GM19372 (cell line): ENCODE measurements at regions not wholly inside any gene's neighbourhood (a gene's known extent, or its start where the extent isn't known, plus 50 kb on each side); places are given as distances from the start of the nearest gene placed in this dataset.
"Not testable (repeated sequence)": the region's sequence is repeated elsewhere in the genome, so short reads cannot be mapped to it uniquely, and the experiment has no call there.

Experiments used
- ATAC-seq: cut with Tn5 transposase; IDR thresholded peaks from one replicate; pipeline ENCODE4 v1.9.1; 2021; ENCODE audit warnings: mild to moderate bottlenecking, low read depth, moderate library complexity; ENCODE audit not compliant: unreplicated experiment

GRCh38 chr1:81738875-81739274, 61.9 kb upstream of the ADGRL2 start:
- ATAC-seq, result no peak

GRCh38 chr1:81733480-81733879, 67.3 kb upstream of the ADGRL2 start:
- ATAC-seq, result no peak

- no peak for ATAC-seq
These were observed 68.7 kb upstream of the ADGRL2 start for GRCh38 chr1:81731989-81732388.

GRCh38 chr1:81730881-81731280, 69.9 kb upstream of the ADGRL2 start:
- ATAC-seq, result no peak

- not testable (repeated sequence) for ATAC-seq
These were observed 70.4 kb upstream of the ADGRL2 start for GRCh38 chr1:81730299-81730698.

DNA sequence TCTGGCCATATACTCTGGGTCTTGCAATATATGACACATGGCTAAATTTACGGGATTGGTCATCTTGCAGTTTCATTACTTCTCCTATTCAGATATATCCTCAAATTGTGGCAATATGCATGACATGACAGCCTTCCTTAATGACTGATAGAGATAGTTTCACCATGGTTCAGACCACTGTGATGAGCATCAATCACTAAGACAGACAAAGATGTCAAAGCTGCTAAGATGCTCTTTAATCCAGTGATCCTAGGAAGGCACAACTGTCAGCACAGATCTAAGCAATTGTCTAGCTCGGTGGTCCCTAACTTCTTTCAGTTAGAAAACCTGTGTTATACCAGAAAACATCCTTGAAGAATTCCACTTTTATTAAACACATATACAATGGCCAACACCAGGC, 70.9 kb upstream of the ADGRL2 start:
- ATAC-seq, result no peak

DNA sequence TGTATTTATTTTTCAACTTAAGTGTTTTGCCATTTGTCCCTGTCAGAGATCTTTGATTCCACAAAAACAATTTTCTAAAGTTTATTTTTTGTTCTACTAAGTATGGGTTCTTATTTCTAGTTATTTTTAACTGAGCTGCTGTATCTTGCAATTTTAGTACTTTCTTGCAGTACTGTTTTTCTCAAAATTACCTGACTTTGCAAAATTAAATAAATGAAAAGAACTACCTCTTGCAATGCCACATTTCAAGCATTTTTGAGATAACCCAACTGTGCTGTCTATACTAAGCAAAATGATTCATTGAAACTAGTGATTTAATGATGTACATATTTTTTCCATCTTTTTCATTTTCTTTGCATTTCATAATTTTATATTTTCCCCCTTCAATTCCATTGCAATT, 71.5 kb upstream of the ADGRL2 start:
- ATAC-seq, result no peak

DNA sequence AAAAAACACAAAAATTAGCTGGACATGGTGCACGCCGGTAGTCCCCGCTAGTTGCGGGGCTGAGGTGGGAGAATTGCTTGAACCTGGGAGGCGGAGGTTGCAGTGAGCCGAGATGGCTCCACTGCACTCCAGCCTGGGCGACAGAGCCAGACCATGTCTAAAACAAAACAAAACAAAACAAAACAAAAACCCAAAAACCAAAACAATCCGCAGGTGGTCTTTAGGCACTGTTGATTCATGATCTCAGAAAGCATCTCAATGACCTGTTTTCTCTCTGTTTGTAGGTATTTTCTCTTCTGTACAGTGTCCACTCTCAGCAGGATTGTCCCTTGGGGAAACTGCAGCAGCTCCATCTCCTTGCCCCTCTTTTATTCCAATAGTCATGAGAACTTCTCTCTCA, 74.9 kb upstream of the ADGRL2 start:
- ATAC-seq, result no peak

DNA sequence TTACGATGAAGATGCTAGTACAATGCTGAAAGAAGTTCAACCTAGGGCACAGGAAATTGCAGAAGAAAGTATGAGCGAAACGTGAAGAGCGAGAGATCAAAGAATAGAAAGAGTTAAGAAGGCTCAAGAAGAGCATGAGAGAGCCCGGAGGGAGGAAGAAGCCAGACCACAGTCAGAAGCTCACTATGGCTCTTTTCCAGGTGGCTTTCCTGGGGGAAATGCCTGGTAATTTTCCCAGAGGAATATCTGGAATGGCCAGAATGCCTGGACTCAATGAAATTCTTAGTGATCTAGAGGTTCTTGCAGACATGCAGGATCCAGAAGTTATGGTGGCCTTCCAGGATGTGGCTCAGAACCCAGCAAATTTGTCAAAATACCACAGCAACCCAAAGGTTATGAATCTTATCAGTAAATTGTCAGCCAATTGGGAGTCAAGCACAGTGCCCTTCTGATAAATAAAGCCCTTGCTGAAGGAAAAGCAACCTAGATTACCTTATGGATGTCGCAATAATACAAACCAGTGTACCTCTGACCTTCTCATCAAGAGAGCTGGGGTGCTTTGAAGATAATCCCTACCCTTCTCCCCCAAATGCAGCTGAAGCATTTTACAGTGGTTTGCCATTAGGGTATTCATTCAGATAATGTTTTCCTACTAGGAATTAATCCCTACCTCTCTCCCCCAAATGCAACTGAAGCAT, 78.0 kb upstream of the ADGRL2 start:
- not testable (repeated sequence) for ATAC-seq

DNA sequence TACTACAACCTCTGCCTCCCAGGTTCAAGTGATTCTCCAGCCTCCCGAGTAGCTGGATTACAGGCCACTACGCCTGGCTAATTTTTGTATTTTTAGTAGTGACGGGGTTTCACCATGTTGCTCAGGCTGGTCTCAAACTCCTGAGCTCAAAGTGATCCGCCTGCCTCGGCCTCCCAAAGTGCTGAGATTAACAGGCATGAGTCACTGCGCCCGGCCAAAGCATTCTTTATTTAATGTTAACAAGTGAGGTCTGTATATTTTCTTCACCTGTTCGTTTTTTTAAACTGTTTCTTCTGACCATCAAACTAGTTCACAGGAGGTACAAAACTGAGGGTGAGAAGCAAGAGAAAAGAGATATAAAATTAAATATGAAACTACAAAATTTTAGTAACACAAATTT, 80.5 kb upstream of the ADGRL2 start:
- not testable (repeated sequence) for ATAC-seq

DNA sequence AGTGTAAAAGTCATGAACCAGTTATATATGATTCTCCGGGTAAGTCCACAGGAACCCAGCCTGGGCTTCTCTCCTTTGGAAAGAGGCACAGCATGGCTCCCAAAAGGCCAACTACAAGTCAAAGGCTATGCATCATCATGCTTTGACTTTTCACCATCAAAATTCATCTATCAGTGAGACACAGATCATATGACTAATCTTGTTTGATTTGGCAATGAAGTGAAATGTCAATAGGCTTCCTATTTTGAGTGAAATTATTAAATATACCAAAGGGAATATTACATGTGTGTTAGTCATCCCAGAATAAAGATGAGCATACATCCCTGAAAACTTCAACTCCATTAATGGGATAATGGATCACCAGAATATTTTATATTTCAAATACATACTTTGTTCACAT, 83.5 kb upstream of the ADGRL2 start:
- ATAC-seq, result no peak

DNA sequence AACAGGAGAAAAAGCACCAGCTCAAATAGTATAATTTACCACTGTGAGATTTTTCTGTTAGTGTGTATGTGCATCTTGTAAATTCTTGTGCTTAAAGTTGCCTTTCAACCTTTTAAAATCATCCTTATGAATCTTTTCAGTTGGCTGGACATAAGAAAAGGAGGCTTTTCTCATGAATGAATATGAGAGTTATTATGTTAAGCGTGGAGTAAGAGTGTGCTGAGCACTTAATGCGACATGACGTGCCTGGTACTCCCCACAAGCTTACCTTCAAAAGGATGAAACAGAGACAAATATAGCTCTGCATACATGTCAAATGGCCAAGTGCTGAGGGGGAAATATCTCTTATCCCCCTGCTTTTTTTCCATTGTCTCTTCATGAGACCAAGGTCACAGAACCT, 85.3 kb upstream of the ADGRL2 start:
- ATAC-seq, result no peak

DNA sequence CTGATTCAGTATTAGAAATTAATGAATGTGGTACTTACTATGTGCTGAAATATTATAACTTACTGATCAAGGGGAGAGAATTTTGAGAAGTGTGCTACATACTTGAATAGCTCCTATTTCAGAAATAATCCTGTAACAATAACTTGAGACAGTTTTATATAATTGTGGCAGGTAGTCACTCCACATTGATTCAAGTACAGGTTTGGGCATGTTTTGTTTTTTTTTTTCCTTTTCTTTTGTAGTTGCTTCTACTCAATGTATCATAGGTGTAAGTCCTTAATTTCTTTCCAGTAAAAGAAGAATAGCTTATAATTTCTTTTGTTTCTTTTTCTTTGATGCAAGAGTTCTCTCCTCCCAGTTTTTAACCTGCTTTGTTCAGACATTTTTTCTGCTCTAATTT, 86.1 kb upstream of the ADGRL2 start:
- ATAC-seq, result no peak

DNA sequence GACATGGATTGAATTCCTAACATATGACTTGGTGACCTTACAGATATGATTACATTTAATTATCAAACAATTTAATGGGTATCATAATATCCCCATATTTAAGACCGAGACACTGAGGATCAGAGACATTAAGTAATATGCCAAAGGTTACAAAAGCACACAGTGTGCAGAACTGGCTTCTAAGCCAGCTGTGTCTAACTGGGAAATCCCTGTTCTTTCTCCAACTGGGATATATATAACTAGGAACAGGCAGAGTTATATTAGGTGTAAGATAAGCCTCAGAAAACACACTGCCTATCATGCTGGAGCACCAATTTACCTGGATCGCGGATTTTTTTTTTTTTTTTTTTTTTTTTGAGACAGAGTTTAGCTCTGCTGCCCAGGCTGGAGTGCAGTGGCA, 88.3 kb upstream of the ADGRL2 start:
- ATAC-seq, result no peak

DNA sequence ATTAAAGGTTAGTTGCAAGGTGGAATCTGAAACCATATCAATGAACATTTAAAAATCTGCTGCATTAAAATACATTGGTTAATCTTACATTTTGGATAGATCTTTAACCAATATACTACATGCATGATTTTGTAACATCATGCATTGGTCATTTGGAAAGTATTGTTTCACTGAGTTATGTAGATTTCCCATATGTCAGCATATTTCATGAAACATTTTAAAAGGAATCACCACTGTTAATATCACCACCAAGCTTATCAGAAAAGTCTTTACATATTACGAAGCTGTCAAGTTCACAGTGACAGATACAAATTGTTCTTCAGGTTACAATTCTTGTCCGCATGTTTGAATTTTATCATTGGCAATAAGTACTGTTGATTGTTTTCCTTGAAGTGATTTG, 89.9 kb upstream of the ADGRL2 start:
- no peak for ATAC-seq

GRCh38 chr1:81708250-81708649, 92.5 kb upstream of the ADGRL2 start:
- ATAC-seq, result no peak

DNA sequence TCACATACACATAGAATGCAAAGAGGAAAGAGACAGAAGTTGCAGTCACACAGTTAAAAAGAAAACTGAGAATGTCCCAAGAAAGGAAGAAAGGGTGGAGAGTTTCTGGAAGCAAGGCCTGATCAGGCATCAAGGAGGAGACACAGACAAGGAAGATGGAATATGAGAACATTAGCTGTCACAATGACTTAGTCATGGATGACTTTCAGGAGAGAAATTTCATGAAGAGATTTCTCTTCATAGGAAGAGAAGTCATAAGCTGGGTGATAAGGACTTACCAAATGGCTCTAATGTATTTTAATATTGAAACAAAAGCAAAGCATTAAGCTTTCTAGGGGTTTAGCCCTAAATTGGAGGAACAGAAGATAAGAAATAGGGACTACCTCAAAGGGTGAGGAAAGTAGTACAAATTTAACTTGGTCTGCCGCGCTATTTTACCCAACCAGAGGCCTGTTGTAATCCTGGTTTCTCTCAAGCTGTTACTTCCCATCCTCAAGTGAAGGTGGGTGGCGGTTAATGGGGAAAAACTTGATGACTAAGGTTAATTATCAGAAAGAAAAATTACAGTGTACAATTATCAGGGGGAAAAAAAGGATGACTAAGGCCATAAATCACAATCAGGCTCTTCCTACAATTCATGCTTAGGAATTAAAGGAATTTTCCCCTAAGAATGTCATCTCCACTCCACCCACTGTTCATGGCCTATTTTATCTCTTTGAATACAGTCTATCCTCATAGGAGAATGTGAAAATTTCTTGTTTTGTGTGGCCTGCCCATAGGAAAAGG, 93.9 kb upstream of the ADGRL2 start:
- ATAC-seq, result no peak

- no peak for ATAC-seq
These were observed 96.8 kb upstream of the ADGRL2 start for GRCh38 chr1:81703756-81704463.

GRCh38 chr1:81703391-81703755, 97.4 kb upstream of the ADGRL2 start:
- no peak for ATAC-seq

- ATAC-seq, result no peak
These were observed 97.8 kb upstream of the ADGRL2 start for GRCh38 chr1:81702903-81703302.

DNA sequence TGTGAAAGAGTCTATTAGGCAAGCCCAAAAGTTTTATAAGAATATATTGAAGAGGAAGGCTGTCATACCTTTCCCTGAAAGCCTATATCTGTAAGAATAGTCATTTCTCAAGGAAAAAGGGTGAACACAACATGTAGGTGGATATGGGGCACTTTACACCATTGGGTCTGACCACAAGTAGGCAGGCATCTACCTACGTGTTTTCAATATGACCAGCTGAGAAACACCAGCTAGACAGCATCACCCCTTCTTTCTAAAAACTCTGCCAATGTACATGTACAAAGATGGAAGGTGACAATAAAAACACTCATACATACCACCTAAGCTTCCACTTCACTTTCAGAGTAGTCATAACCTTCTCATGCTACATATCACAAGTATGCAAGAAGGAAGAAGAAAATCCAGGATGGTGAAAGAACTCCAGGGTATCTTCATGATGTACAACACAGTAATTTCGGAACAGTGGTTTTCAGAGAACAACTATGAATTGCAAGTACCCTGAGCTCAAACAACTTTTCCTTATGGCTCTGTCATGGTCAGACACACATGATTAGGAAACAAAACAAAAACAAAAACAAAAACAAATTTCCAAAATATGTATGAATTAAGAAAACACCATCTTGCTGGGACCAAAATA, 98.5 kb upstream of the ADGRL2 start:
- no peak for ATAC-seq
